Pons (tissue), 1 donor: ENCODE measurements at regions not wholly inside any gene's neighbourhood (a gene's known extent, or its start where the extent isn't known, plus 50 kb on each side); places are given as distances from the start of the nearest gene placed in this dataset.
"Not testable (repeated sequence)": the region's sequence is repeated elsewhere in the genome, so short reads cannot be mapped to it uniquely, and the experiment has no call there.

Source experiments
- DNase-seq: peaks from one replicate; pipeline ENCODE4 v3.0.0-alpha.2; 2016; ENCODE audit warnings: low spot score

DNA sequence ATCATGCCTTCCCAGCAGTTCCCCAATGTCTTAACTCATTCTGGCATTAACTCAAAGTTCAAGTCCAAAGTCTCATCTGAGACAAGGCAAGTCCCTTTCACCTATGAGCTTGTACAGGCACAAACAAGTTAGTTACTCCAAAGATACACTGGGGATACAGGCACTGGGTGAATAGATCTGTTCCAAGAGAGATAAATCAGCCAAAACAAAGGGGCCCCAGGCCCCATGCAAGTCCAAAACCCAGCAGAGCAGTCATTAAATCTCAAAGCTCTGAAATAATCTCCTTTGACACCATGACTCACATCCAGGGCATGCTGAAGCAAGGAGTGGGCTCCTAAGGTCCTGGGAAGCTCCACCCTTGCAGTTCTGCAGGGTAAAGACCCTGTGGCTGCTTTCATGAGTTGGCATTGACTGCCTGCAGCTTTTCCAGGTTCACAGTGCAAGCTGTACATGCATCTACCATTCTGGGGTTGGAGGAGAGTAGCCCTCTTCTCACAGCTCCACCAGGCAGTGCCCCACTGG lies 332.2 kb upstream of the KIF2B start:
- no peak for DNase-seq

DNA sequence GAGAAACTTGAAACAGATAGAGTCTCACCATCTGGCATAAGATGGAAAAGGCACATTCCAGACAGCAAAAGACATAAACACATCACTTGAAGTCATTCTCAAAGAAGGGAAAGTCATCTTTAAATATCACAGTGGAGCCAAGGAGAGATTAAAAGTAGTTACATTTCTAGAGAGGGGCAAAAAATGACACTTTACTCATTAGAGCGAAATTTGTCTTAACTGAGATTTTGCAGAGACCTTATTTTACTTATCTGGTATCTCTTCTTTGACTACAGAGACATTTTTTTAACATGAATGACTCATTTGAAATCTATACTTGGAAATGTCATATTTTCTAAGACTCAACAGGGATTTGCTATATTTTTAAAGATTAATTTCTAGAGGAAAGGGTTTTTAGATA lies 339.0 kb upstream of the KIF2B start:
- no peak for DNase-seq

DNA sequence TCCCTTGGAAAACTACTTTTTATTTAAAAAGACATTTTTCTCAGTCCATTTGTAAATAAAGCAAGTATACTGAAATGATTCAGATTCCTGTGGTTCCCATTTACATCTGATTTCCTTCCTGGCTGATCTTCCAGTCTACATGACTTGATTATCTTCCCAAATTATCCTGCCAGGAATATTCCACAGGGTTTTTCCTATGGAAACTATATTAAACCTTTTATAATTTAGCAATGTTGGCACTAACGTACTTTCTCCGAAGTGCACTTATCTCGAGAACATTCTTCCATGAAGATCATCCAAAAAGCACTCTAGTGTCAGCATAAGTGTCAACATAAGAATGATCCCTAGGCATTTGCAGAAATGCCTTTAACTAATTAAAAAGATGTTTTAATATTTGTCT lies 347.7 kb upstream of the KIF2B start:
- no peak for DNase-seq

DNA sequence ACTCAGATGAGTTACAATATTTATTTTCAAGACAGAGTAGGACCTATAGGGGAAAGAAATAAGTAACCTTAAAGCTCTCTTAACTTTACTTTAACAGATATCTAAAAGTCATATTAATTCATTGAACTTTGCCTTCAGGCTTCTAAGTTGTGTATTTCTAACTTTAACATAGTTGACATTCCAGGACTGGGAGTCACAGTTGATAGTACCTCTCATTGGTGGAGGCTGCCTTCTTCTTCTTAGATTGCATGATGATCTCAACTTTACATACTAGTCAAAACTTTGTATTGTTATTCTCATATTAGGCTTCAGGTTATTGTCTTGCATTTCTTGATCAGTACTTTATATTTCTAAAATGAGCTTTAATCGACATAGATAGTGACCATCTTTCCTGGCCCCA lies 350.1 kb upstream of the KIF2B start:
- DNase-seq = no peak

DNA sequence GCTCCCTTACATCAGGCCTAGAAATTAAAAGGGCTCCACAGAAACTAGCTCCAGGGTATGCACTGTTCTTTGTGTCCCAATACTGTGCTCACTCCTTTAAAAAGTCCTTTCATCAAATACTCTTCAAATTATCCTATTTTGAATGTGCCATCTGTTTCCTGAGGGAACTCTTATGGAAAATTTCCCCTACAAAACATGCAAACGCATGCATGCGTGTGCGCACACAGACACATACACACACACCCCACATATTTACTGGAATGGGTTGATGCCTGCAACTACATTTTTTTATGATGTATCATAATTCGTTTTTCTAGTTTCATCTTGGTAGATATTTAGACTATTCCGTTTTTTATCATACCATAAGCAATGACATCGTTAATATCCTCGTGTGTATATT lies 351.2 kb upstream of the KIF2B start:
- no peak for DNase-seq

DNA sequence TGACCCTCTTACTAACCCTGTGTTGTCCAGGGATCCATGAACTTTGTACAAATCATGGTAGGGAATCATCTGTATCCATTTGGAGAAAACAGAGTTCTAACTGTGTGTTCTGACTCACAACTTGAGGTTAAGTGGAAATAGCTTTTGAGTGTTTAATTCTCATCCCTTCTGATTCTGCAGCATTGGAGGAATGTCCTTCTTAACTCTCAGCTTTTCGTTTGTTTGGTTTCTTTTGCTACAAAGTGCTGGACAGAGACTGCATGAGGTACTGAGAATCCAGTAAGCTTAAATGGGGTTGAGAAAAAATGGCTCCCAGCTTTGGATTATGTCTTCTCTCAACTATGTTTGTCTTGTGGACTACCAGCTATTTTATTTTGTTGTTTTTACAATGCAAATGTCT lies 352.1 kb upstream of the KIF2B start:
- no peak for DNase-seq

DNA sequence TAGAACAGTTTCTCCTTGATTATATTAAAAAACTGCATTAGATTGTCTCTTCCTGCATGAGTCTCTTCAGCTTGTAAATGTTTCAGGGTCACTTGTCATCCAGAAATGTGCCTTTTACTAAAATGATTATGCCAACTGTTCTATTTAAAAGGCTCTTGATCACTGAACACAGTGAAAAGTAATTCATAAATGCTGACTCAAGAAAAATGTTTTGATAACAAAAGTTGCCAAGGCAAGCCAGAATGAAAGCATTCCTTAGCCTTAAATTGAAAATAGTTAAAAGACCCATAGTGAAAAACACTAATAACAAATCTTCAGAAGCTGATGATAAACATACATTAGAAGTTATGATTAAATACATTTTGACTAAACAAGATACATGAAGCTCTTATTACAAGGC lies 356.0 kb upstream of the KIF2B start:
- no peak for DNase-seq

DNA sequence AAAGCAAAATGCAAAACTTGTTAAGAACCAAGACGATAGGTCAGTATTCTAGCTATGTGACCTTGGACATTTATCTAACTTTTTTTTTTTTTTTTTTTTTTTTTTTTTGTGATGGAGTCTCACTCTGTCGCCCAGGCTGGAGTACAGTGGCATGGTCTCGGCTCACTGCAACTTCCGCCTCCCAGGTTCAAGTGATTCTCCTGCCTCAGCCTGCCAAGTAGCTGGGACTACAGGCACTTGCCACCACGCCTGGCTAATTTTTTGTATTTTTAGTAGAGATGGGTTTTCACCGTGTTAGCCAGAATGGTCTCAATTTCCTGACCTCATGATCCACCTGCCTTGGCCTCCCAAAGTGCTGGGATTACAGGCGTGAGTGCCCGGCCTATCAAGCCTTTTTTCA lies 358.3 kb upstream of the KIF2B start:
- not testable (repeated sequence) for DNase-seq

DNA sequence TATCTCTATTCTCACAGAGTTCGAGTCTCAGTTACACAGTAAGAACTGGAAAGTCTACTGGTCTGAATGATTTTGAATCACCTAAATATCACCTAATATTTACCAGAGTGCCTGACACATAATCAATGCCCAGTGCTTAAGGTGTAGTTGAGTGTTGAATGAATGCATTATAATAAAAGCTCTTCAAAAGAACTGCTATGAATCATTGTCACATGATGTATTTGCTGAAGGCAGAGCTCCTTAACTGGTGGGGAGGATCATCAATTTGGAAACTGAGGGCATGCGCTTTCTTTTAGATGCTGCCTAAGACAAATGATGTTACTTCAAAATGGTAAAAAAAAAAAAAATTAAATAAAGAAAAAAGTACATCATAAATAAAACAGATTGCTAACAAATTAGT lies 359.4 kb upstream of the KIF2B start:
- DNase-seq = no peak

DNA sequence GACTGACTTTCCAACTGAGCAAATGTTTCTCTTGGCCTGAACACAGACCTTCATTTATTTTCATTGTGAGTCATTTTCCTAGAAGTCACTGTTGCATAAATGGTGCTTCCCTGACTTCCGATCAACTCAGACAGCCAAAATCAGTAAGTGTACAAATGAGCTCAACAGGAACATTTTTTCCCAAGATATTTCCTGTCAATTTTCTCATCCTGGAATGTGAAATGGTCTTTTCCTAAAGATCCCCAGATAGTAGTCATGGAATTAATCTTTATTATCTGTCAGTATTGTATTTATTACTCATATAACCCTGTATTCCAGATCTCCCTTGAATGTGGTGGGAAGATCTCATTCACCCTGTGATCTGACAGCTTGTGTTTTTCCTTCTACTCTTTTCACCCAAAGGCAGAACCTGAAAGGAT lies 360.3 kb upstream of the KIF2B start:
- no peak for DNase-seq

DNA sequence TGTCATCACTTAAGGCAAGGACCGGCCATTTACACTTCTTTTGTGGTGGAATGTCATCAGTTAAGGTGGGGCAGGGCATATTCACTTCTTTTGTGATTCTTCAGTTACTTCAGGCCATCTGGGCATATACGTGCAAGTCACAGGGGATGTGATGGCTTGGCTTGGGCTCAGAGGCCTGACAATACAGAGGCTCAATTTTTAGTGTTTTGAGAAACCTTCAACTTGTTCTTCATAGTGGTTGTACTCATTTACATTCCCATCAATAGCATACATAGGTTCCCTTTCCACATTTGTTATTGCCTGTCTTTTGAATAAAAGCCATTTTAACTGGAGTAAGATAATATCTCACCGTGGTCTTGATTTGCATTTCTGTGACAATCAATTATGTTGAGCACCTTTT lies 366.8 kb upstream of the KIF2B start:
- DNase-seq = not testable (repeated sequence)

DNA sequence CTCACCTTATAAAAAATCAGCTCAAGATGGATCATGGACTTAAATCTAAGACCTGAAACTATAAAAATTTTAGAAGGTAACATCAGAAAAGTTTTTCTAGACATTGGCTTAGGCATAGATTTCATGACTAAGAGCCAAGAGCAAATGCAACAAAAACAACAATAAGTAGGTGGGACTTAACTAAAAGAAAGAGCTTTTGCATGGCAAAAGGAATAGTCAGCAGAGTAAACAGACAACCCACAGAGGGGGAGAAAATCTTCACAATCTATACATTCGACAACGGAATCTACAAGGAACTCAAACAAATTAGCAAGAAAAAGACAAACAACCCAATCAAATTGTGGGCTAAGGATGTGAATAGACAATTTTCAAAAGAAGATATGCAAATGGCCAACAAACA lies 368.4 kb upstream of the KIF2B start:
- DNase-seq = no peak

DNA sequence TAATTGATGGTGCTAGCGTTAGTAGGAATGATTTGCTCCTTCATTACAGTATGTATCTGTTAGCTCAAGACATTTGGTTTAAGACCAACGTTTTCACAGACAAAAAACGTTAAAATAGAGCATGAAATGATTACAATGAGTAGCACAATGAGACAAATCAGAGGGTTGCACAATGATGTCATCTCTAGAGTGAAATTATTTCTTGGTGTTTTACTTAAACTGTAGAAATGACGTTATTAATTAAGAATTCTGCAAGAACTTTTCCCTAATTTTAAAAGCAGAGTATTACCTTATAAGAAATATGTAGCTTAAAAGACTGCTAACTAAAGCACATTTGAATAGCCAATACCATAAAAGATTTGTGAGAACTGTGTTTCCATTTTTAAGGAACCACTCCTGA lies 373.4 kb upstream of the KIF2B start:
- DNase-seq = no peak

DNA sequence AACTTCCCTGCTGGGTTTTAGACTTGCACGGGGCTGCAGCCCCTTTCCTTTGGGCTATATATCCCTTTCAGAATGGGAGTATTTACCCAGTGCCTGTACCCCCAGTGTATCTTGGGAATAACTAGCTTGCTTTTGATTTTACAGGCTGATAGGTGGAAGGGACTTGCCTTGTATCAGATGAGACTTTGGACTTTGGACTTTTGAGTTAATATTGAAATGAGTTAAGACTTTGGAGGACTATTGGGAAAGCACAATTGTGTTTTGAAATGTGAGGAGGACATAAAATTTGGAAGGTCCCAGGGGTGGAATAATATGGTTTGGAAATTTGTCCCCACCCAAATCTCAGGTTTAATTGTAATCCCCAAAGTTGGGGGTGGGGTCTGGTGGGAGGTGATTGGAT lies 393.8 kb upstream of the KIF2B start:
- DNase-seq = no peak

DNA sequence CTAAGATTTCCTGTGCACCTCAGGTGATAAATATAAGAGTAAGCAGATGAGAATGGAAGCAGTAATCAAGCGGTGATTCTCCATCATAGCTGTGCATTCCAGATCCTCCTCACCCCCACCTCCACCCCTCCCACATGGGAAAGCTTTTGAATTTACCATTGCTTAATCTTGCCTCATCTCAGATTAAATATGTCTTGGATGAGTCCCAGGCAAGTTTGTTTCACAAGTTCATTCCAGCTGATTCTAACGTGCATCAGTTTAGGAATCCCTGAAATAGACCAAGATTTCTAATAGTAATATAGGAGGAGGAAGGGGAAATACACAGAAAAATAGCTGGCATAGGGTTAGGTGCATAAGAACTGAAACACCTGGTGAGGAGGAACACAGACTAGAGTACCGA lies 396.2 kb upstream of the KIF2B start:
- DNase-seq = no peak

DNA sequence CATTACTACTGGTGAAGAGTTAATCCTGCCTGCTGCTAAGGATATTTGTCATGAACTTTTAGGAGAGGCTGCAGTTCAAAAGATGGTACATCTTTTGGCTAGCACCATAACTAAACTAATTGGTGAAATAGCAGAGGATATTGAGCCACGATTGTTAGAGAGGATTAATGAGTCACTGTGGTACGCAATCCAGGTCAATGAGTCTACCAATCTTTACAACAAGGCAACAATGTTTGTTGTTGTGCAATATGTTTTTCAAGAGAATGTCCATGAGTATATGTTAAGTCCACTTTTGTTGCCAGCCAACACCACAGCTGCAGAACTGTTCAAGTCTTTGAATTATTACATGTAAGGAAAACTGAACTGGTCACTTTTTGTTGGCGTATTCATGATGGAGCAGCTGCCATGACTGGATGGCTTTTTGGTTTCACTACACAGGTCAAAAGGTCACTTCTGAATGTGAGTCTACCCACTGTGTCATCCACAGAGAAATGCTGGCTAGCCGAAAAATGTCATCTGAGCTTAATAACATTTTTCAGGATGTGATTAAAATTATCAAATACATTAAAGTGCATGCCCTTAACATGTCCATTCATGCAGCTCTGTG lies 402.6 kb upstream of the KIF2B start:
- no peak for DNase-seq

DNA sequence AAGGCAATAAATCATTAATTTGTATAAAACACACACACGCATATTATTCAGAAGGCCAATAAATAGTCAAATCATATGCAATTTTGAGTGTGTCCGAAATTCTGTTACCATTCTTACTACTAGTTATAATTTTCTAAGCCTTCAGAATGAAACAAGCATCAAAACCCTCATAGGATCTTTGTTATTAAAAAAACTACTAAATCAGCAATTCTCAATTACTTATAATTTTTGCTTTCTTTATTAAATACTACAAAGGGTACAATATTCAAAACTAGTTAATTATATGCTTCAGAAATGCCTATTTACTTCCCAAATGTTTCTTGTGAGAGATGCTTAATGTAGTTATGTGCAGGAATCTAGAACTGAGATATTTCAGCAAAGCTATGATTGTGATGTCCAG lies 413.1 kb upstream of the KIF2B start:
- DNase-seq = no peak

DNA sequence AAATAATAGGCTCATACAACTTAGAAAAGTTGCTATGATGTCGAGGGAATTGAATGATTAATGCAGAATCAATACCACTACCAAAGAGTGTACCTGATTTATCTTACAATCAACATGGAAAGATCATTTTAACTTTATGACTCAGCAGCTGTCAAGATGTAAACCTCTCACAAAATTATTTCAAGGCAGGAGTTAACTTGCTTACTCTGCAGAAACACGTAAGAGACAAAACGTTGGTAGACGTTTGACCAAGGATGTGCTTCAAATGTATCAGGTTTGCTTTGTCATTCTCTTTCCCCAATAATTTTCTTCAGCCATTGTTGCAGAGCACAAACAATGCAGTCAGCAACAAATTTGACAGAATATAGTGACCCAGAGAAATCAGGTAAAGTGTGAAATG lies 415.8 kb upstream of the KIF2B start:
- DNase-seq = no peak

DNA sequence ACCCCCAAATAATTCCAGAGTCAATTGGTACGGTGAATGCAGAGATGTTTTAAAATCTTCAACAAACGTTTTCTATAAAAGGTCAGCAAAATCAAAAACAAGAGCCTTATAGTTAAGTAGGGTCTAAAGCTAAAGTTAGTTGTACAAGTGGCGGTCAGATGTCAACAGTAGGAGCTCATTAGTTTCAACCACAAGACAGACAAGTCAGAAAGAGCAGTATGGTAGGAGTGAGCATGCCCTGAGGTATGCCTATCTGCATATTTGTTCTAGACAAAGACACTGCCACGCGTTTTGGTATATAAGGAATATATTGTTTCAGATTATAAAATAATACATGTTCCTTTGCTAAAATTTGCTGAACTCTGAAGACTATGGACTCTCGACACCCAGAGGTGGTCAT lies 431.5 kb upstream of the KIF2B start:
- DNase-seq = no peak

DNA sequence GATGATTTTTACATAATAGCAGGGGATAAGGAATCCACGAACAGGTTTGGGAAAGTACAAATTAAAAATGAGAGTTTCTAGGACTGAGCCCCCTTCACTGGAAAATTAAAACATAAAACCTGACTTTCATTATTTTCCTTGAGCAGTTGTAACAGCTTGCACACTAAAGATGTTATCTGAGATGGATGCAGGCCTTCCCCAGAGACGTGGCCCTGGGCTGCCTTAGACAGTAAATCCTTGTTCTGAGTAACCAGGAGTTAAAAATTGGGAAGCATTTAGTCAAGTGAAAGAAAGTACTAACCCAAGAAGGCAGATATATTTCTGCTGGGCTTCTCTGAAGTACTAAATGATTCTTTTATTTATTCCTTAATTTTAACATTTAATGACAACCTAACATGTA lies 432.2 kb upstream of the KIF2B start:
- no peak for DNase-seq

DNA sequence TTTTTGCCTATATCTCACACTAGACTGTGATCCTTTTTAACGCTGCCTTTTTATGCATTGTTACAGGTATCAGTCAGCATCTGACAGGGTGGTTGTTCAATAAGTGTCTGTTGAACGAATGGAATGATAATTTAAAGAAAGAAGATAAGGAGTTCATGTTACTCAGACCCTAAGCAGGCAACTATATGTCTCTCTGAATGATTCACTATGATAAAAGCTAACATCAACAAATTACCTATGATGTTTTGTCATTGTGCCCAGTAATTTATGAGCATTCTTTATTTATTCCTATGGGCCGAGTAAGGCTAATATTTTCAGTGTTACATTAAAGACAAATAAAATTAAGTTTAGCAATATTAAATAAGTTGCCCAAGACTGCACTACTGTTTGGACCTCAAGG lies 435.0 kb upstream of the KIF2B start:
- no peak for DNase-seq

DNA sequence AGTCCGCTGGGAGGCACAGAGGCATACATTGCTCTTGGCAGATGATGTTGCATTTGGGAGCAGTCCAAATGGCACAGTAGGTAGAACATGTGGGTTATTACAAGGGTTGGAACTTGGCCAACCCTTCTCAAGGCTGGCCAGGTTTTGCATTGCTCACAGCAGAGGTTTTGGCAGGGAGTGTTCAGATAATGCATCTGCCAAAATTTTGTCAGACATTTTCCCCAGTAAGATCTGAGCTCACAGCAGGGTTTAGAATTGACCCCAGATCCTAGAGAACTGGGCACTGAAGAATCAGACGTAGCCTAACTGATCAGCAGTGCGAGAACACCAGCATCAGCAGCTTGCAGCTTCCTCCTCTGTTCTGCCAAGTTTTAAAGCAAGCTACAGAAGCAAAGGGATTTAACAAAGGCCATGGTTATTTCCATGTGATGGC lies 468.8 kb upstream of the KIF2B start:
- peak; percentile 79 for DNase-seq

DNA sequence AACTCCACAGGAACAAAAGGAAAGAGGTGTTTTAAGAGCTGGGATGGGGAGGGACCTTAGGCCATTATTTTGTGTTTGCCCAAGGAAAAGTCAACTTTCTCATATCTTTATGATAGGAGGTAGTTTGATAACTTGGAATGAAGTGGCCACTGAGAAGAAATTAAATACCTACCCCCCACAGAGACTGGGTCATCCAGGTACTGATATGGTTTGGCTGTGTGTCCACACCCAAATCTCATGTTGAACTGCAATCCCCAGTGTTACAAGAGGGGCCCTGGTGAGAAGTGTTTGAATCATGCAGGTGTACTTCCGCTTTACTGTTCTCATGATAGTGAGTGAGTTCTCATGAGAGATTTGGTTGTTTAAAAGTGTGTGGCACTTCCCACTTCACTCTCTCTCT lies 477.9 kb upstream of the KIF2B start:
- no peak for DNase-seq

DNA sequence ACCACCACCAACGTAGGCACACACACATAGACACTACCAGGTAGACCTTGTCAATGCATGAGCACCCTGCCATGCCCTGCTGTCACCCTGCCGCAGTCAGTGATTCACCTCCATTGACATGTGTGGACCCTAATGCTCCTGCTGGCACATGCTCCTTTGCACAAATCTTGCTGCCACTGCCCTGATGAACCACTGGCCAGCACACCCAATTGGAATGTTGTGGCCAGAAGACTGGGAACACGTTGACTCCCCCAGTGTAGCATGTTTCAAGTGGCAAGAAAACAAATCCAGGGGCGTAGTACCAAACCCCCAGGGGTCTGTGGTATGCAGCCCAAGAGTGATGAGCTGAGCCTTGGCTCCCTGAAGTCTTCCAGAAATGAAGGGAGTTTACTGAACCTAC lies 486.4 kb upstream of the KIF2B start:
- no peak for DNase-seq

DNA sequence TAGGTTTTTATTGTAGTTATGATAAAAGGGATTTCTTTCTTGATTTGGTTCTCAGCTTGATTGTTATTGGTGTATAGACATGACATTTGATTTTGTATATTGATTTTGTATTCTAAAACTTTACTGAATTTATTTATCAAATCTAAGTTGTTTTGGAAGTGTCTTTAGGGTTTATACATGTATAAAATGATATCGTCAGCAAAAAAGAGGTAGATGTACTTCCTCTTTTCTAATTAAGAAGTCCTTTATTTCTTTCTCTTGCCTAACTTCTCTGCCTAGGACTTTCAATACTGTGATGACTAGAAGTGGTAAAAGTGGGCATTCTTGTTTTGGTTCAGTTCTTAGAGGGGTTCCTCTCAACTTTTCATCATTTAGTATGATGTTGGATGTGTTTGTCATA lies 487.3 kb upstream of the KIF2B start:
- DNase-seq = no peak
